Muscle layer of duodenum (tissue), 2 donors: ENCODE measurements at regions not wholly inside any gene's neighbourhood (a gene's known extent, or its start where the extent isn't known, plus 50 kb on each side); places are given as distances from the start of the nearest gene placed in this dataset.

Experiments
- H3K27ac ChIP-seq: one replicate; pipeline ENCODE4 v1.7.0; 2013; ENCODE audit warnings: mild to moderate bottlenecking, low read length
- H3K27me3 ChIP-seq: one replicate; pipeline ENCODE4 v1.7.0; 2013; ENCODE audit warnings: low read depth, mild to moderate bottlenecking, control low read depth, low read length
- H3K36me3 ChIP-seq, 2 donors: one replicate each; pipeline ENCODE4 v1.7.0; 2013; ENCODE audit warnings: low read length in 2 of 2, control low read depth in 1 of 2, mild to moderate bottlenecking in 1 of 2; ENCODE audit not compliant: insufficient read depth in 2 of 2, control insufficient read depth in 1 of 2
- H3K4me1 ChIP-seq, 2 donors: one replicate each; pipeline ENCODE4 v1.7.0; 2013; ENCODE audit warnings: low read length in 2 of 2, mild to moderate bottlenecking in 2 of 2, control low read depth in 1 of 2, moderate library complexity in 1 of 2; ENCODE audit not compliant: insufficient read depth in 2 of 2, control insufficient read depth in 1 of 2
- H3K4me3 ChIP-seq, 2 donors: one replicate each; pipeline ENCODE4 v1.7.0; 2013; ENCODE audit warnings: low read length in 2 of 2, low read depth in 1 of 2, mild to moderate bottlenecking in 1 of 2
- H3K9me3 ChIP-seq, 2 donors: one replicate each; pipeline ENCODE4 v1.7.0; 2013; ENCODE audit warnings: low read length in 2 of 2, control low read depth in 1 of 2, mild to moderate bottlenecking in 1 of 2; ENCODE audit not compliant: control insufficient read depth in 1 of 2
- donor health status: healthy.

GRCh38 chr3:66593978-66594377, 93.2 kb upstream of the LRIG1 start:
- no peaks in the 10 kb centered on the region for H3K9me3 ChIP-seq
- H3K4me3 ChIP-seq: no peak overlapping the region
- no peaks in the 10 kb centered on the region for H3K27me3 ChIP-seq
- no peak overlapping the region for H3K27ac ChIP-seq
- H3K36me3 ChIP-seq: no peaks in the 10 kb centered on the region
- H3K4me1 ChIP-seq: no peaks in the 10 kb centered on the region

- Histone ChIP-seq H3K4me3 (no peak overlapping the region), H3K4me1 (no peaks in the 10 kb centered on the region), H3K27ac (no peak overlapping the region), H3K27me3 (no peaks in the 10 kb centered on the region), H3K9me3 (no peaks in the 10 kb centered on the region), H3K36me3 (no peaks in the 10 kb centered on the region)
These were observed 96.6 kb upstream of the LRIG1 start for GRCh38 chr3:66597308-66597863.

GRCh38 chr3:66598168-66598567, 97.3 kb upstream of the LRIG1 start:
- H3K4me3 ChIP-seq: no peak overlapping the region
- H3K27ac ChIP-seq: no peak overlapping the region
- H3K36me3 ChIP-seq: no peaks in the 10 kb centered on the region
- peaks cover 2% of the 10 kb centered on the region for H3K27me3 ChIP-seq
- H3K4me1 ChIP-seq: no peaks in the 10 kb centered on the region
- H3K9me3 ChIP-seq: no peaks in the 10 kb centered on the region

GRCh38 chr3:66602237-66602636, 101.4 kb upstream of the LRIG1 start:
- Histone ChIP-seq H3K9me3 (no peaks in the 10 kb centered on the region), H3K4me1 (no peaks in the 10 kb centered on the region), H3K4me3 (no peak overlapping the region), H3K27me3 (peaks cover 3% of the 10 kb centered on the region), H3K36me3 (no peaks in the 10 kb centered on the region), H3K27ac (no peak overlapping the region)

GRCh38 chr3:66602691-66603090, 101.9 kb upstream of the LRIG1 start:
- Histone ChIP-seq H3K4me1 (no peaks in the 10 kb centered on the region), H3K27ac (no peak overlapping the region), H3K27me3 (peaks cover 3% of the 10 kb centered on the region), H3K36me3 (no peaks in the 10 kb centered on the region), H3K9me3 (no peaks in the 10 kb centered on the region), H3K4me3 (no peak overlapping the region)

GRCh38 chr3:66603151-66603611, 102.4 kb upstream of the LRIG1 start:
- Histone ChIP-seq H3K27ac (no peak overlapping the region), H3K27me3 (peaks cover 3% of the 10 kb centered on the region), H3K9me3 (no peaks in the 10 kb centered on the region), H3K36me3 (no peaks in the 10 kb centered on the region), H3K4me1 (no peaks in the 10 kb centered on the region), H3K4me3 (no peak overlapping the region)

- Histone ChIP-seq H3K36me3 (no peaks in the 10 kb centered on the region), H3K4me3 (no peak overlapping the region), H3K27me3 (peaks cover 3% of the 10 kb centered on the region), H3K9me3 (no peaks in the 10 kb centered on the region), H3K4me1 (no peaks in the 10 kb centered on the region), H3K27ac (no peak overlapping the region)
These were observed 103.7 kb upstream of the LRIG1 start for GRCh38 chr3:66604481-66604880.

GRCh38 chr3:66606126-66606525, 105.3 kb upstream of the LRIG1 start:
- no peaks in the 10 kb centered on the region for H3K9me3 ChIP-seq
- no peak overlapping the region for H3K4me3 ChIP-seq
- no peaks in the 10 kb centered on the region for H3K36me3 ChIP-seq
- peaks cover 3% of the 10 kb centered on the region for H3K27me3 ChIP-seq
- no peaks in the 10 kb centered on the region for H3K4me1 ChIP-seq
- no peak overlapping the region for H3K27ac ChIP-seq

- Histone ChIP-seq H3K36me3 (no peaks in the 10 kb centered on the region), H3K9me3 (no peaks in the 10 kb centered on the region), H3K27me3 (peaks cover 3% of the 10 kb centered on the region), H3K4me3 (no peak overlapping the region), H3K4me1 (no peaks in the 10 kb centered on the region), H3K27ac (no peak overlapping the region)
These were observed 106.0 kb upstream of the LRIG1 start for GRCh38 chr3:66606868-66607267.

GRCh38 chr3:66609660-66610561, 109.1 kb upstream of the LRIG1 start:
- Histone ChIP-seq H3K4me1 (no peaks in the 10 kb centered on the region), H3K9me3 (no peaks in the 10 kb centered on the region), H3K4me3 (no peak overlapping the region), H3K36me3 (no peaks in the 10 kb centered on the region), H3K27ac (no peak overlapping the region), H3K27me3 (no peaks in the 10 kb centered on the region)

- H3K27ac ChIP-seq: no peak overlapping the region
- no peaks in the 10 kb centered on the region for H3K36me3 ChIP-seq
- no peak overlapping the region for H3K4me3 ChIP-seq
- no peaks in the 10 kb centered on the region for H3K27me3 ChIP-seq
- no peaks in the 10 kb centered on the region for H3K9me3 ChIP-seq
- no peaks in the 10 kb centered on the region for H3K4me1 ChIP-seq
These were observed 109.7 kb upstream of the LRIG1 start for GRCh38 chr3:66610562-66610909.
